PC-9 (cell line): ENCODE measurements at regions not wholly inside any gene's neighbourhood (a gene's known extent, or its start where the extent isn't known, plus 50 kb on each side); places are given as distances from the start of the nearest gene placed in this dataset.

ENCODE experiments used
- EZH2 ChIP-seq: fragments of 200-600 bp; sonication (generic); IDR thresholded peaks from 2 replicates; pipeline ENCODE4 v1.8.0; 2017; ENCODE audit warnings: antibody characterized with exemption, low read depth
- TF ChIP-seq, protein P1 (sequence below): fragments of 200-600 bp; sonication (generic); conservative IDR thresholded peaks from 2 replicates; pipeline ENCODE4 v1.6.1; 2017; ENCODE audit warnings: mixed run types, antibody characterized with exemption, mild to moderate bottlenecking, moderate library complexity

DNA sequence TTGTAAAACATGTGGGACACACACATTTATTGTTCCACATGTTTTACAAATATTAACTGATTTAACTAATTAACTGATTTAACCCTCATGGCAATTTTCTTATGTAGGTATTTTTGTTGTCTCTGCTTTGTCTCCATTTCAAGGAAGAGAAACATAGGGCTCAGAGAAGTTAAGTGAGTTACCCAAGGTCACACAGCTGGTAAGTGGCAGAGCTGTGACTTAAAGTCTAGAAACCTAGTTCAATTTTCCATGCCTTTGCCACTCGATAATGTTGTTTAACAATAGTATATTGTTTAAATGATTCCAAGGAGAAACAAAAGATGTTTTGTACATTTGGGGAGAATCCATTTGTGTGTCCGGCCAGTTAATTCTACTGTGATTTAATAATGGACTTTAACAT is 284.1 kb upstream of the CDH5 start:
- TF ChIP-seq, protein P1, sequence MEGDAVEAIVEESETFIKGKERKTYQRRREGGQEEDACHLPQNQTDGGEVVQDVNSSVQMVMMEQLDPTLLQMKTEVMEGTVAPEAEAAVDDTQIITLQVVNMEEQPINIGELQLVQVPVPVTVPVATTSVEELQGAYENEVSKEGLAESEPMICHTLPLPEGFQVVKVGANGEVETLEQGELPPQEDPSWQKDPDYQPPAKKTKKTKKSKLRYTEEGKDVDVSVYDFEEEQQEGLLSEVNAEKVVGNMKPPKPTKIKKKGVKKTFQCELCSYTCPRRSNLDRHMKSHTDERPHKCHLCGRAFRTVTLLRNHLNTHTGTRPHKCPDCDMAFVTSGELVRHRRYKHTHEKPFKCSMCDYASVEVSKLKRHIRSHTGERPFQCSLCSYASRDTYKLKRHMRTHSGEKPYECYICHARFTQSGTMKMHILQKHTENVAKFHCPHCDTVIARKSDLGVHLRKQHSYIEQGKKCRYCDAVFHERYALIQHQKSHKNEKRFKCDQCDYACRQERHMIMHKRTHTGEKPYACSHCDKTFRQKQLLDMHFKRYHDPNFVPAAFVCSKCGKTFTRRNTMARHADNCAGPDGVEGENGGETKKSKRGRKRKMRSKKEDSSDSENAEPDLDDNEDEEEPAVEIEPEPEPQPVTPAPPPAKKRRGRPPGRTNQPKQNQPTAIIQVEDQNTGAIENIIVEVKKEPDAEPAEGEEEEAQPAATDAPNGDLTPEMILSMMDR, result no peak
- no peak for TF ChIP-seq EZH2
